ENCODE measurements at regions not wholly inside any gene's neighbourhood (a gene's known extent, or its start where the extent isn't known, plus 50 kb on each side); places are given as distances from the start of the nearest gene placed in this dataset.

DNA sequence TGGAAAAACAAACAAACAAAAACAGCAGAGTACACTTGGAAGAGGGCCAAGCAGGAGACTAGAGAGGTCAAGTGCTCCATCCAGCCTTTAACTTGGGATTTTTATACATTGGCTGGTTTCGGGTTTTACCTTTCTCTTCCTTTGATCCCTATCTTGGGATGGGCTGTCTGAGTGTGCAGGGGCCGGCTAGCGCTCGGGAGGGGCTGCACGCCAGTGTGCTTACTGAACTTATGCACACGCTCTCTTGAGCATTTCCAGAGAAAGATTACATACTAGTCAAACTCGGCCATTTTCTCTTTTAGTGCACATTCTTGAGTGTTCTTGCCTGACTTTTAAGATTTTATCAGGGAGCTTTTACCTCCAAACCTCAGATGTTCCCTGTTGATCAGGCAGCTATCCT is 707.8 kb downstream of the DSC3 start:
- TF ChIP-seq POLR2A (IDR thresholded peaks at IDR 0.05; ENCODE audit: low read length), result no peak
- no peak for TF ChIP-seq GATA1 (IDR thresholded peaks at IDR 0.05; ENCODE audit: low read depth, low read length)

Data from erythroblast (primary cell).